ENCODE measurements at regions not wholly inside any gene's neighbourhood (a gene's known extent, or its start where the extent isn't known, plus 50 kb on each side); places are given as distances from the start of the nearest gene placed in this dataset.

GRCh38 chr13:78035500-78035899 lies 116.9 kb upstream of the EDNRB start:
- H3K4me3 ChIP-seq (ENCODE audit: low read depth, low read length) = no peak overlapping the region
- TF ChIP-seq, protein P1, sequence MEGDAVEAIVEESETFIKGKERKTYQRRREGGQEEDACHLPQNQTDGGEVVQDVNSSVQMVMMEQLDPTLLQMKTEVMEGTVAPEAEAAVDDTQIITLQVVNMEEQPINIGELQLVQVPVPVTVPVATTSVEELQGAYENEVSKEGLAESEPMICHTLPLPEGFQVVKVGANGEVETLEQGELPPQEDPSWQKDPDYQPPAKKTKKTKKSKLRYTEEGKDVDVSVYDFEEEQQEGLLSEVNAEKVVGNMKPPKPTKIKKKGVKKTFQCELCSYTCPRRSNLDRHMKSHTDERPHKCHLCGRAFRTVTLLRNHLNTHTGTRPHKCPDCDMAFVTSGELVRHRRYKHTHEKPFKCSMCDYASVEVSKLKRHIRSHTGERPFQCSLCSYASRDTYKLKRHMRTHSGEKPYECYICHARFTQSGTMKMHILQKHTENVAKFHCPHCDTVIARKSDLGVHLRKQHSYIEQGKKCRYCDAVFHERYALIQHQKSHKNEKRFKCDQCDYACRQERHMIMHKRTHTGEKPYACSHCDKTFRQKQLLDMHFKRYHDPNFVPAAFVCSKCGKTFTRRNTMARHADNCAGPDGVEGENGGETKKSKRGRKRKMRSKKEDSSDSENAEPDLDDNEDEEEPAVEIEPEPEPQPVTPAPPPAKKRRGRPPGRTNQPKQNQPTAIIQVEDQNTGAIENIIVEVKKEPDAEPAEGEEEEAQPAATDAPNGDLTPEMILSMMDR (IDR thresholded peaks at IDR 0.05; ENCODE audit: low read depth, low read length, missing control alignments) = no peak
- no peak for DNase-seq (ENCODE audit: low read depth)

- H3K4me3 ChIP-seq (ENCODE audit: low read depth, low read length) = no peak overlapping the region
- DNase-seq (ENCODE audit: low read depth) = no peak
- TF ChIP-seq, protein P1 (IDR thresholded peaks at IDR 0.05; ENCODE audit: low read depth, low read length, missing control alignments) = no peak
Observed at GRCh38 chr13:78033509-78033908, 114.9 kb upstream of the EDNRB start.

DNA sequence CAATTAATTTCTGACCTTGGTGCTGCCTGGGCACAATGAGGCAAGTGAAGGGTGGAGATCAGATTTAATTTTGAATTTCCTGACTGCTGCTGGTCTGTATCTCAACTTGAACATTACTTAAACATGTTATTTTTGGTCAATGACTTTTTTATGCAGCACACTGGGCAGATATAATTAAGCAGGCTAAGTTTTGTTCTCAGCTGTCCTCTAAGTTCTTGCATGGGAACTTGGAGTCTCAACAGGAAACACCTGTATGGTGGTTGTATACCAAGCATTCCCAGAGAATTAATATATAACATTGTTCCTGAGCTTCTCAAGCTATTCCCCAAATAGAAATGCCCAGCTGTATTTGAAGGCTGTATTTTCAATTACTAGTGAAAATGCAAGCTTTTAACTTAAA lies 113.5 kb upstream of the EDNRB start:
- DNase-seq (ENCODE audit: low read depth) = no peak
- TF ChIP-seq, protein P1 (IDR thresholded peaks at IDR 0.05; ENCODE audit: low read depth, low read length, missing control alignments) = no peak
- no peak overlapping the region for H3K4me3 ChIP-seq (ENCODE audit: low read depth, low read length)

GRCh38 chr13:78030341-78030896 lies 111.8 kb upstream of the EDNRB start:
- no peak for DNase-seq (ENCODE audit: low read depth)
- no peak overlapping the region for H3K4me3 ChIP-seq (ENCODE audit: low read depth, low read length)
- TF ChIP-seq, protein P1 (IDR thresholded peaks at IDR 0.05; ENCODE audit: low read depth, low read length, missing control alignments) = no peak

DNA sequence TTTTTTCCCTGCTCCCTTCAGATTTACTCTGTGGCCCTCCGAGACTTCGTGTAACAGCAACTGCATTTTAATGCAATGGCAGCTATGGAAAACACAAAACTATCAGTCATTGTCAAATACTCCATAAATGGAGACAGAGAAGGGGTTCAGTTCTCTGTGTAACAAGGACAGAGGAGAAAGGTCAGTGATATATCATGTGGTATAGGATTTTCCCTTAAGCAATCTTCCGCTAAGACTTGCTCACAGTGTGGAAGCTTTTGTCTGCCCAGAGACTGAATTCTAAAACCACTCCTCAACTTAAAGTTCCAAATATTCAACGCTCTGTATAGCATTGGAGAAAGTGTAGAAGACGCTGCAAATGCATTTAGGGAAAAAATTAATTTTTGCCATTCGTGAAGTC lies 111.3 kb upstream of the EDNRB start:
- TF ChIP-seq, protein P1 (IDR thresholded peaks at IDR 0.05; ENCODE audit: low read depth, low read length, missing control alignments) = no peak
- H3K4me3 ChIP-seq (ENCODE audit: low read depth, low read length) = no peak overlapping the region
- no peak for DNase-seq (ENCODE audit: low read depth)

GRCh38 chr13:78028960-78029359 lies 110.3 kb upstream of the EDNRB start:
- TF ChIP-seq, protein P1 (IDR thresholded peaks at IDR 0.05; ENCODE audit: low read depth, low read length, missing control alignments) = no peak
- no peak overlapping the region for H3K4me3 ChIP-seq (ENCODE audit: low read depth, low read length)

DNA sequence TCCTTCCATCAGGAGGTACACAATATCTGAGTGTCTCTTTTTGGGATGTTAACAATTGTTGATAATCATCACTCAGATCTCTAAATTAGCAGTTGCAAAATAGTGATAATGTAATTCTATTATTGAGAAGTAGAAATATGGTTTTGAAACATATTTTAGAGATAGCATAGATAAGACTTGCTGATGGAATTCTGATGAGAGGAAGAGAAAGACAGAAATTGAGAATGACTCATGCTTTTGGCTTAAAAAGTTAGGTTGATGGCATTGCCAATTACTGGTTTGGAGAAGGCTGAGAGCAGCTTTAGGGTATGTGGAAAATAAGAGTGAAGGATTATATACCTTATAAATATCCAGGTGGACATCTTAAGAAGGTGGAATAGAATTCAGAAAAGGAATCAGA lies 106.4 kb upstream of the EDNRB start:
- TF ChIP-seq, protein P1 (IDR thresholded peaks at IDR 0.05; ENCODE audit: low read depth, low read length, missing control alignments) = no peak
- no peak for DNase-seq (ENCODE audit: low read depth)

More at GRCh38 chr13:78028960-78029359, 110.3 kb upstream of the EDNRB start:
- DNase-seq (ENCODE audit: low read depth) = no peak

More for the DNA sequence above, 106.4 kb upstream of the EDNRB start:
- H3K4me3 ChIP-seq (ENCODE audit: low read depth, low read length) = no peak overlapping the region

All from GM12864 (cell line).